AG10803 (cell line): ENCODE measurements at regions not wholly inside any gene's neighbourhood (a gene's known extent, or its start where the extent isn't known, plus 50 kb on each side); places are given as distances from the start of the nearest gene placed in this dataset.

ENCODE experiments used
- DNase-seq: peaks from one replicate; pipeline ENCODE4 v3.0.0; 2010; ENCODE audit warnings: low read depth
- H3K4me3 ChIP-seq: 2 replicates; pipeline ENCODE4 v1.5.1; 2011; ENCODE audit warnings: mild to moderate bottlenecking, low read length, control low read depth
- TF ChIP-seq, protein P1 (sequence below): conservative IDR thresholded peaks from 2 replicates; pipeline ENCODE4 v1.5.1; 2011; ENCODE audit warnings: mild to moderate bottlenecking, low read length, control low read depth, inconsistent platforms

DNA sequence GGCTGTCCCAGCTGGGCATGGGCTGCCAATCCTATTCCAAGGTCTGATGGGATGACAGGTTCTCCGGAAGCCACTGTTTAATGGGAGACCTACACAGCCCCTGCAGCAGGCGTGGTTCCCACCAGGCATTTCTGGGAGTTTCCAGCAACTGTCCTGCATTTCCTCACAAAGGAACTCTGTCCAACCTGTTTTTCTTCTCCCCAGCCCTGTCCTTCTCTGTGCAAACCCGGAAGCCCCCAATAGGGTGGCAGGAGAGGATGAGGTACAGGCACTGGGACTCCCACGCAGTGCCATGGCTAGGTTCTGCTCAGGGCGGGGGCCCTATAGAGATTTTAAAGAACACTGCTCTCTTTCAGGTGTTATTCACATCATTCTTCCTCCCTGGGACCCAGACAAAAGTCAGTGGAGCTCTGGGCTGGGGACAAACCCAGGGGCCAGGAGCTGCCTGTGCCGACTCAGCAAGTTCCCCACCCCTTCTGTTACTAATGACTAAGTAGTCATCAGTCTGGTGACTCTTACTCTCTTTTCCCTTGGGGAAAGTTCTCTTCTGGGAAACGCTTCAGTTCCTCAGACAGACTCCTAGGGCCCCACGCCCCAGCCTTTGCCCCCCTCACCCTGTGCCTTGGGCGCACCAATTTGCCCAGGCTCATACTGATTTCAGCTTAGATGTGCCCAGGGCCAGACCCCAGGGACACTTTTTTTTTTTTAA is 97.7 kb downstream of the CD47 start:
- DNase-seq, result peak; percentile 57
- no peak overlapping the region for H3K4me3 ChIP-seq

DNA sequence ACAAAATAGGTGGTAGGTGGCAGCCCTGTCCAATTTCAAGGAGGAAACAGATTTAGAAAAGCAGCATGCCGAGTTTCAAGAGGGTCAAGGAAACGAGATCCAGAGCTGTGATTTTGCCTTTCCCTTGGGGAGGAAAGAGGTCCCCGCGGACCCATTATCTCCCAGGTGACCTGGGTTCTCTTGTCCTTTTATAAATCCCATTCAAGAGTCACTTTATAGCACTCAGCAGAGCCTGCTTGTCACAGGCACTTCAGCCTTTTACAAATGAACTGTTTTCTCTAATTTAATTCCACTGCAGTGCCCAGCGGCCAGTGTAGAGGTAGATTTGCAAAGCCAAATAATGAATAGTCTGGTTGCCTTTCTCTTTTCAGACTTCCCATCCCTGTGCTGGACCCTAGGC is 99.9 kb downstream of the CD47 start:
- H3K4me3 ChIP-seq, result no peak overlapping the region
- DNase-seq, result no peak
- TF ChIP-seq, protein P1, sequence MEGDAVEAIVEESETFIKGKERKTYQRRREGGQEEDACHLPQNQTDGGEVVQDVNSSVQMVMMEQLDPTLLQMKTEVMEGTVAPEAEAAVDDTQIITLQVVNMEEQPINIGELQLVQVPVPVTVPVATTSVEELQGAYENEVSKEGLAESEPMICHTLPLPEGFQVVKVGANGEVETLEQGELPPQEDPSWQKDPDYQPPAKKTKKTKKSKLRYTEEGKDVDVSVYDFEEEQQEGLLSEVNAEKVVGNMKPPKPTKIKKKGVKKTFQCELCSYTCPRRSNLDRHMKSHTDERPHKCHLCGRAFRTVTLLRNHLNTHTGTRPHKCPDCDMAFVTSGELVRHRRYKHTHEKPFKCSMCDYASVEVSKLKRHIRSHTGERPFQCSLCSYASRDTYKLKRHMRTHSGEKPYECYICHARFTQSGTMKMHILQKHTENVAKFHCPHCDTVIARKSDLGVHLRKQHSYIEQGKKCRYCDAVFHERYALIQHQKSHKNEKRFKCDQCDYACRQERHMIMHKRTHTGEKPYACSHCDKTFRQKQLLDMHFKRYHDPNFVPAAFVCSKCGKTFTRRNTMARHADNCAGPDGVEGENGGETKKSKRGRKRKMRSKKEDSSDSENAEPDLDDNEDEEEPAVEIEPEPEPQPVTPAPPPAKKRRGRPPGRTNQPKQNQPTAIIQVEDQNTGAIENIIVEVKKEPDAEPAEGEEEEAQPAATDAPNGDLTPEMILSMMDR, result no peak

More for the DNA sequence above, 97.7 kb downstream of the CD47 start:
- TF ChIP-seq, protein P1, result no peak

GRCh38 chr3:107990433-107990832 is 100.4 kb downstream of the CD47 start:
- TF ChIP-seq, protein P1, result no peak
- DNase-seq, result no peak
- H3K4me3 ChIP-seq, result no peak overlapping the region

DNA sequence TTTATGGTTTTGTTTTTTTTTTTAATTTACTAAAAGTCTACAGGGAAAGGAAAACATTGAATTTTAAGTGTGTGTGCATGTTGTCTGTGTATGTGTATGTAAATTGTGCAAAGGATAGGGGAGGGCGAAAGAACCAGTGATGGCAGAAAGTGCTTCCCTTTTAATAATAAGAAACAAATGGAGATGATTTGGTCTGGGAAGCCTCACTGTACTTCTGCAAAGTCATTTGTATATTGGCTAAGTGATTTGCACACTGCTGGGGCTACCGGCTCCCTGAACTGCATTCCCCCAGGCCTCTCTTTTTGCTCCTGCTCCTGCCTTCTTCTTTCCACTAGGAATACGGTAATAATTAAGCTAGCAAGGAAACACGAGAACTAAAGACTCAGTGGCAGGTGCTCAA is 101.2 kb downstream of the CD47 start:
- H3K4me3 ChIP-seq, result no peak overlapping the region
- DNase-seq, result no peak
- TF ChIP-seq, protein P1, result no peak

GRCh38 chr3:107988460-107989175 is 102.2 kb downstream of the CD47 start:
- peak; percentile 48 for DNase-seq
- no peak overlapping the region for H3K4me3 ChIP-seq
- TF ChIP-seq, protein P1, result no peak

DNA sequence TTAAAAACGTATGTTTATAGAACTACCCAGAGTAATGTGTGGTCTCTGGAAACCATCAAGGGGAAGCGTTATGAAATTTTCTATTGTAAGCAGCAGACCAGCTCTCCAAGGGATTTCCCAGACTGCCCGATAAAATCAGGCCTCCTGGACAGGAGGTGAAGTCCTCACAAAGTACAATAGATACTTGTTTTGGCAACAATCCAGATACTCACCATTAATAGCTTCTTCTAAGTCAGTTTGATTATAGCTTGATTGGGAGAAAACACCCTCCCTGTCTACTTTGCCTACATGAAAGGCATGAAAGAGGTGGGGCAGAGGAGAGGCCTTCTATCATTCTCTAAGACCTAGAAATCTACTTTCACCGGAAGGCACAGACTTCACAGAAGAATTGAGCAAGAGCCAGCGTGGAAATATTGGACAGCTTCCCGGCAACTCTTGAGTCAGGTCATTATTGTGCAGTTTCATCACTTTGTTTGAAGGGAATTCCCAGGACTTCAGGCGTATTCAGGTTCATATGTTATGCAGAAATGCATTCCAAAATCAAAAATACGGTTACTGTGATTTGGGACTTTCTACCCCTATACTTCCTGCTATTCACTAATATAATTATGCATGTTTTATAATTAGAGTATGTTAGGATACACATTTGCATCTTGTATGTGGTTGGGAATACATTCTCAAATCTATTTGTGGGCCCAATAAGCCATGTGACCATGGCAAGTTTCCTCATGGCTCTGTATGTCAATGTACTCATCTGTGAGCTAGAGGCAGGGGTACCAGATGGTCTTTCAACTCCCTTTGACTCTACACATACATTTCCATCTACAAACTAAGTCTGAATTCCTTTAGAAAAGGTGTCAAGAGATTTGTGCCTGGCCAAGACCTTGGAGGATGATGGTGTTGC is 103.5 kb downstream of the CD47 start:
- TF ChIP-seq, protein P1, result no peak
- no peak overlapping the region for H3K4me3 ChIP-seq
- DNase-seq, result peak; percentile 97
